22Rv1 (cell line): ENCODE measurements at regions not wholly inside any gene's neighbourhood (a gene's known extent, or its start where the extent isn't known, plus 50 kb on each side); places are given as distances from the start of the nearest gene placed in this dataset.

Experiments
- CTCF ChIP-seq: fragments of 450-650 bp; IDR thresholded peaks from 2 replicates; pipeline ENCODE4 v1.5.1; 2017; ENCODE audit warnings: mild to moderate bottlenecking
- ZFX ChIP-seq: fragments of 450-650 bp; IDR thresholded peaks from 2 replicates; pipeline ENCODE4 v1.6.1; 2017; ENCODE audit warnings: antibody characterized with exemption, borderline replicate concordance

GRCh38 chr5:94009161-94009560, 267.8 kb upstream of the POU5F2 start:
- TF ChIP-seq CTCF (no peak), ZFX (no peak)
